Keratinocyte (primary cell): ENCODE measurements at regions not wholly inside any gene's neighbourhood (a gene's known extent, or its start where the extent isn't known, plus 50 kb on each side); places are given as distances from the start of the nearest gene placed in this dataset.

Experiments used
- EZH2 ChIP-seq: IDR thresholded peaks from one replicate; pipeline ENCODE4 v1.6.1; 2012; ENCODE audit warnings: inconsistent platforms, mild to moderate bottlenecking, low read length, moderate library complexity
- TF ChIP-seq, protein P1 (sequence below), 3 experiments: IDR thresholded peaks in 1 of 3; conservative IDR thresholded peaks in 1 of 3; optimal IDR thresholded peaks in 1 of 3; 2 replicates in 2 of 3; 3 replicates in 1 of 3; pipeline versions ENCODE3 to v1.5.1; 2011; ENCODE audit warnings: low read length in 3 of 3, mild to moderate bottlenecking in 3 of 3, moderate library complexity in 2 of 3, control low read depth in 1 of 3, inconsistent platforms in 1 of 3; ENCODE audit not compliant: insufficient read depth in 2 of 3; ENCODE audit errors: extremely low read depth in 1 of 3

- TF ChIP-seq, protein P1, sequence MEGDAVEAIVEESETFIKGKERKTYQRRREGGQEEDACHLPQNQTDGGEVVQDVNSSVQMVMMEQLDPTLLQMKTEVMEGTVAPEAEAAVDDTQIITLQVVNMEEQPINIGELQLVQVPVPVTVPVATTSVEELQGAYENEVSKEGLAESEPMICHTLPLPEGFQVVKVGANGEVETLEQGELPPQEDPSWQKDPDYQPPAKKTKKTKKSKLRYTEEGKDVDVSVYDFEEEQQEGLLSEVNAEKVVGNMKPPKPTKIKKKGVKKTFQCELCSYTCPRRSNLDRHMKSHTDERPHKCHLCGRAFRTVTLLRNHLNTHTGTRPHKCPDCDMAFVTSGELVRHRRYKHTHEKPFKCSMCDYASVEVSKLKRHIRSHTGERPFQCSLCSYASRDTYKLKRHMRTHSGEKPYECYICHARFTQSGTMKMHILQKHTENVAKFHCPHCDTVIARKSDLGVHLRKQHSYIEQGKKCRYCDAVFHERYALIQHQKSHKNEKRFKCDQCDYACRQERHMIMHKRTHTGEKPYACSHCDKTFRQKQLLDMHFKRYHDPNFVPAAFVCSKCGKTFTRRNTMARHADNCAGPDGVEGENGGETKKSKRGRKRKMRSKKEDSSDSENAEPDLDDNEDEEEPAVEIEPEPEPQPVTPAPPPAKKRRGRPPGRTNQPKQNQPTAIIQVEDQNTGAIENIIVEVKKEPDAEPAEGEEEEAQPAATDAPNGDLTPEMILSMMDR (optimal IDR thresholded peaks at IDR 0.05 in 1 of 3, IDR thresholded peaks at IDR 0.05 in 1 of 3, conservative IDR thresholded peaks at IDR 0.05 in 1 of 3; ENCODE audit: extremely low read depth in 1 of 3, insufficient read depth in 2 of 3, low read length in 3 of 3), result no peak
- no peak for TF ChIP-seq EZH2
These were observed 190.5 kb downstream of the NXNL2 start for GRCh38 chr9:88725300-88726019.
